NCI-H524 treated with DMSO at 0.1 percent for 48 hours (cell line): ENCODE measurements at regions not wholly inside any gene's neighbourhood (a gene's known extent, or its start where the extent isn't known, plus 50 kb on each side); places are given as distances from the start of the nearest gene placed in this dataset.

ENCODE experiments used
- DNase-seq: peaks from one replicate; lab custom pipeline; 2025; lab: John Stamatoyannopoulos, UW

GRCh38 chr9:126017758-126018157 is 270.6 kb downstream of the PBX3 start:
- DNase-seq: no peak

GRCh38 chr9:126020836-126021235 is 273.7 kb downstream of the PBX3 start:
- no peak for DNase-seq

- no peak for DNase-seq
These were observed 276.8 kb downstream of the PBX3 start for GRCh38 chr9:126023962-126024361.

- DNase-seq: no peak
These were observed 277.5 kb downstream of the PBX3 start for GRCh38 chr9:126024581-126025230.

- DNase-seq: no peak
These were observed 278.8 kb downstream of the PBX3 start for GRCh38 chr9:126025991-126026390.

GRCh38 chr9:126027566-126027965 is 280.4 kb downstream of the PBX3 start:
- DNase-seq: no peak

- no peak for DNase-seq
These were observed 281.6 kb downstream of the PBX3 start for GRCh38 chr9:126028746-126029145.

- DNase-seq: no peak
These were observed 283.5 kb downstream of the PBX3 start for GRCh38 chr9:126030716-126031115.

- DNase-seq: no peak
These were observed 283.9 kb downstream of the PBX3 start for GRCh38 chr9:126031116-126031515.

- no peak for DNase-seq
These were observed 285.0 kb downstream of the PBX3 start for GRCh38 chr9:126032135-126032534.

- DNase-seq: no peak
These were observed 286.1 kb downstream of the PBX3 start for GRCh38 chr9:126033318-126033717.

- no peak for DNase-seq
These were observed 286.8 kb downstream of the PBX3 start for GRCh38 chr9:126033956-126034355.

GRCh38 chr9:126036881-126037291 is 289.7 kb downstream of the PBX3 start:
- DNase-seq: no peak

GRCh38 chr9:126038790-126039189 is 287.8 kb upstream of the MVB12B start:
- DNase-seq: no peak

- DNase-seq: no peak
These were observed 282.9 kb upstream of the MVB12B start for GRCh38 chr9:126043681-126044080.

- DNase-seq: no peak
These were observed 277.5 kb upstream of the MVB12B start for GRCh38 chr9:126049088-126049487.

- no peak for DNase-seq
These were observed 276.6 kb upstream of the MVB12B start for GRCh38 chr9:126049896-126050604.

GRCh38 chr9:126050605-126050990 is 276.0 kb upstream of the MVB12B start:
- DNase-seq: no peak

GRCh38 chr9:126051446-126052130 is 275.0 kb upstream of the MVB12B start:
- DNase-seq: no peak

GRCh38 chr9:126052791-126053190 is 273.8 kb upstream of the MVB12B start:
- no peak for DNase-seq

- no peak for DNase-seq
These were observed 272.7 kb upstream of the MVB12B start for GRCh38 chr9:126053913-126054312.

- no peak for DNase-seq
These were observed 271.1 kb upstream of the MVB12B start for GRCh38 chr9:126055381-126055985.
